NCI-H2196 (cell line): ENCODE measurements at regions not wholly inside any gene's neighbourhood (a gene's known extent, or its start where the extent isn't known, plus 50 kb on each side); places are given as distances from the start of the nearest gene placed in this dataset.

Source experiments
- DNase-seq: peaks from one replicate; lab custom pipeline; 2025; ENCODE audit not compliant: unreplicated experiment; lab: John Stamatoyannopoulos, UW

- DNase-seq = no peak
These were observed 69.0 kb upstream of the SPANXN1 start for GRCh38 chrX:145178268-145178667.

GRCh38 chrX:145190801-145191389, 56.4 kb upstream of the SPANXN1 start:
- DNase-seq = peak; percentile 2
